HG02763 (cell line): ENCODE measurements at regions not wholly inside any gene's neighbourhood (a gene's known extent, or its start where the extent isn't known, plus 50 kb on each side); places are given as distances from the start of the nearest gene placed in this dataset.

Experiments used
- ATAC-seq: cut with Tn5 transposase; IDR thresholded peaks from one replicate; pipeline ENCODE4 v1.9.1; 2021; ENCODE audit warnings: mild to moderate bottlenecking, moderate library complexity; ENCODE audit not compliant: unreplicated experiment

DNA sequence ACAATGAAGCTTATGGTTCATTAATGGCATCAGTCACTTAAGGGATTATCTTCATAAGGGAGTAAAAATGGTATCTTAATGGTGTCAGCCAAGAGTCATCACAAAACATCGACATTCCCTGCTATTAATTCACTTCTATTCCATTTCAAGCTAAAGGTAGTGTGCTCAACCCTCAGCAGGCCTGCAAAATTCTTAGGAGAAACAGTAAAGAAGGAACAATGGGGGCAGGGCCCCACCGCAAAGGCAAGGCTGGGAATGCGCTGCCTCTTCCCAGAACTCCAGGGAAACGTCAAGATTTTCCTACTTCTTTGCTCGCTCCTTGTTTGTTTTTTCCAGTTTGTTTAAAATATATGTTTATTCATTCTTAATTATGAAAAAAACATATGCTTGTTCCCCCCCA, 187.3 kb upstream of the TSC22D2 start:
- no peak for ATAC-seq

DNA sequence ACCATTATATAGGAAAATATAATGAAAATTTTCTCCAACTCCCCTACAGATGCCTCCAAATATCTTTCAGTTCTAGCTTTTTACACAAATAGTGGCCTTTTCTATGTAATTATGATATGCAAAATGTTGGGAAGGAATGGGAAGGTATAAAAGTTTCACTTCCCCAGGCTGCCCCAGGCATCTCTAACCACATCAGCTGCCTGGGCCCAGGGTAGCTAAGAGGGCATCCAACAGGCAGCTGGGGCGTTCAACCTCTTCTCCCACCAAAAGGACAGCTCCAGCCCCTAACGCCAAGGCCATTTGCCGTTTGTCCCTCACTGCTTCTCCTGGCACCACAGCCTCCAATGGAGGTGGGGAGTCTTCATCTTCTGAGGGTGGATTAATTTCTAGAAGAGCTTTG, 188.1 kb upstream of the TSC22D2 start:
- no peak for ATAC-seq

DNA sequence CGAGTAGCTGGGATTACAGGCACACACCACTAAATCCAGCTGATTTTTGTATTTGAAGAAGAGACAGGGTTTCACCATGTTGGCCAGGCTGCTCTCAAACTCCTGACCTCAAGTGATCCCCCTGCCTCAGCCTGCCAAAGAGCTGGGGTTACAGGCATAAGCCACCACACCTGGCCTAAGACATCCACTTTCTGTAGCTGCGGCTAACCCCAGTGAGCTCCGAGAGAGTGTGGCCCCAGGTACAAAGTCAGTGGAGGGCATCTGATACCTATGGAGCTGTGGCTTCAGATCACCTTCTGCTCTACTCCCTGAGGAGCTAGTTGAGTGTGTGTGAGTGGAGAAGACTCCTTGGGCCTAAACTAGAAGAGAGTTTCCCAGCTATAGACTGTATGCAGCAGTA, 189.3 kb upstream of the TSC22D2 start:
- ATAC-seq, result no peak

DNA sequence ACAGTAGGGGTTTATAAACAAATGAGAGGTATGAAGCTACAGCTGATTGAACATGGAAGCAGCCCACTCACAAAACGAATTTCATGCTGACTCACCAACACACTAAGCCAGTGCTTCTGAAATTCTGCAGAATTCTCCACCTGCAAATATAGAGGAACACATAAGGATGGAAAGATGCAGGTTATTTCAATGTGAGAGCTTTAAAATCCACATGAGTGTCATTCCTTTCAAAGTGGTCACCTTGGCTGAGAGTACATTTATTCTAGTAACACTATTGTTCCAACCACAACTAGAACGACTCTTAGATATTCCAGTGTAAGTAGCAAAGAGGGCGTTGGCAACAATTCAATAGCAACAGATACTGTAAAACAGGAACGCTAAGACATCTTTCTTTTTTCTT, 189.9 kb upstream of the TSC22D2 start:
- ATAC-seq, result no peak

DNA sequence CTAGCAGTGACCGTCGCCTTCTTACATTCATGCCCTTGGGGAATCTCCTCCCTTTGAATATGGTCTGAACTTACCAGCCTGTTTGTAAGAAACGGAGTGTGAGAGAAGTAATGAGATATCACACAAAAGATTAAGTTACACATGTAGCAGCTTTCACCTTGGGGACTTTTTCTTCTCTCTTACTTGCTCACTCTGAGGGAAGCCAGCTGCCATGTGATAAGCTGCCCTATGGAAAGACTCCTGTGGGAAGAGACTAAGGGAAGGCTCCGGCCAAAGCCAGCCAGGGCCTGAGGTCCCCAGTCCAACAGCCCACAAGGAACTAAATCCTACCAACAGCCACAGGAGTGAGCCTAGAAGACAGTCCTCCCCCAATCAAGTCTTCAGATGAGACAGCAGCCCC, 190.4 kb upstream of the TSC22D2 start:
- no peak for ATAC-seq

DNA sequence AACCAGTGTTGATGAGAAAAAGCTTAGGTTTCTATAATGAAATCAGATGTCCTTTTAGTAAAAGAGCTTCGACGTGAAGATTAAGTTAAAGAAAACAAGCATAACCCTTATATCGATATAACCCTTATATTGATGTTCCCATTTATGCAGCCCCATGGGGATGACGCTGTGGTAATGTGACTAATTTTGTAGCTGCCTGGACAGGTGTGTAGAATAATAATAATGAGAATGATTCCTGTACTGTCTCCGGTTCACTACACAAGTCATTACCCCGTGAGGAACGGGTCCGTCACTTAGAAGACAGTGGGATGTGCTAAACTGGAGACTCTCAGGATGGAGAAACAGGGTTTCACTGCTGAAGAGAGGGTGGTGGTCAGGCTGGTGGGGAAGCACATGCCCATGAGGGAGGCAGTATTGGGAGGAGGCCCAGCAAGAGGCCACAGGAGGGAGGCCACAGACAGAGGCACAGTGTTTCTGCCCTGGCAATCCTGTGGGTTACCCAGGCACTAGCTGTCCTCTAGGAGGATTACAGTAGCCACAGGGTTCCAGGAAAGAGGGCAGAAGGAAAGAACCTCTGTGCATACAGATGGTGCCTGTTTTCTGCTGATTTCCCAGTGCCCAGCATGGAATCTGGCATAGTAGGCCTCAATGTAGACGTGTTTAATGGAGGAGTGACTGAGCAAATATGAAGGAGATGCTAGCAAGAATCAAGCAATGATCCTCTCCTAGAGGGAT, 191.1 kb upstream of the TSC22D2 start:
- ATAC-seq, result no peak

DNA sequence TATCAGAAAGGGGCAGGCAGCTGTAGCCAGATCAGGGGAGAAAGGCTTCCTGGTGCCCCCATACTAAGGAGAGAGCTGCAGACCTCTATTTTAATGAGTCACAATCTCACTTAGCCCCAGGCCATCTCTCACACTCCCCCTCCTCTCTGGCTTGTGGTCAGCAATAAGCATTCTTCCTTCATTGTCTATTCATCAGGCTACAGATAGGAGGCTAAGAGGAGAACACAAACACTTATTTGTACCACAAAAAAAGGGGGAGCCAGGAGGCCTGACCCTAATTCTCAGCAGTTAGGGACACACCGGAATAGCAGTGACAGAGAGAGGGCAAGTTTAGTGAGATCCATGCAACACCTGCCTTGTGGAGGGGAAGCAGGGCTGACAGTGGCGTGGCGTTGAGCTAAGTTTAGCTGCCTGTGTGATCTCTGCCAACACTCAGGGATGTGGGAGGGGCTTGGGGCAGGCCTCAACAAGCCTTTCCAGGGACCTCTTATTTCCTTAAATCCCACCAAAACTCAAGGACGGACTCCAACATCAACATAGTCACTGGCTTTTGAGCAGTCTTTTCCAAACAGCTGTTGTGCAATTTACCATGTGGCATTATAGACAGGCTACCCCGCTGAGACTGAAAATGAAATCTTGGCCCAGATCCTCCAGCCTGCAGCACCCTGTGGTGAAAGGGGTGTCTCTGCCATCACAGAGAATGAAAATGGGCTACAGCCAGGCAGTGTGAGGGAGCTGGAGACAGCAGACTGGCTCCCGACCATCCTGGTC, 191.9 kb upstream of the TSC22D2 start:
- no peak for ATAC-seq

DNA sequence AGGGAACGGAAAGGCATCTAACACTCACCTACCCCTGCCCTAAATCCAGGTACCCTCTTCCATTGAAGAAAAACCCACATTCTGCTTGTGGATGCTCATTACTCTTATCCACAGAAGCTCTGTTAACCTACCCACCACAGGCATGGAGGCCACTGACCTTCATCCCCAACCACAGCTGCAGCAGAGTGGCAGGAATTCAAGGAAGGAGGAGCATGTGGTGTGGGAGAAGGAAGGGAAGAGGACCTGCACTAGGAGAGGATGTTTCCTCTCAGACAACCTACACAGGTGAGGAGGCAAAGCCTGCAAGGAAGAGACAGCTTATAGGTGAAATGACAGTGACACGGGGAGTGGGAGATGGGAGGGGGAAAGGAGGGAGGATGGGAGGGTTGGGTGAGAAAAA, 192.5 kb upstream of the TSC22D2 start:
- no peak for ATAC-seq

DNA sequence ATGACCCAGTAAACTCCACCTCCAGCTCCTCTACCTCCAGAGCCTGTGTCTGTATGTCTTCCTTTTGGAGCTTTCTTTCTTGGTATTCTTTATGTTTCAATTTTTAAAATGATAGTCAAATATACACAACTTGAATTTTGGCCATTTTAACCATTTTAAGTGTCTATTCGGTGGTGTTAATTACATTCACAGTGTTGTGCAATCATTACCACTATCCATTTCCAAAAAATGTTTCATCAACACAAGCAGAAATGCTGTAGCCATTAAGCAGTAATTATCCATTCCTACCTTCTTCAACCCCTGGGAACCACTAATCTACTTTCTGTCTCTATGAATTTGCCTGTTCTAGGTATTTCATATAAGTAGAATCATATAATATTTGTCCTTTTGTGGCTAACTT, 194.5 kb upstream of the TSC22D2 start:
- ATAC-seq, result no peak

DNA sequence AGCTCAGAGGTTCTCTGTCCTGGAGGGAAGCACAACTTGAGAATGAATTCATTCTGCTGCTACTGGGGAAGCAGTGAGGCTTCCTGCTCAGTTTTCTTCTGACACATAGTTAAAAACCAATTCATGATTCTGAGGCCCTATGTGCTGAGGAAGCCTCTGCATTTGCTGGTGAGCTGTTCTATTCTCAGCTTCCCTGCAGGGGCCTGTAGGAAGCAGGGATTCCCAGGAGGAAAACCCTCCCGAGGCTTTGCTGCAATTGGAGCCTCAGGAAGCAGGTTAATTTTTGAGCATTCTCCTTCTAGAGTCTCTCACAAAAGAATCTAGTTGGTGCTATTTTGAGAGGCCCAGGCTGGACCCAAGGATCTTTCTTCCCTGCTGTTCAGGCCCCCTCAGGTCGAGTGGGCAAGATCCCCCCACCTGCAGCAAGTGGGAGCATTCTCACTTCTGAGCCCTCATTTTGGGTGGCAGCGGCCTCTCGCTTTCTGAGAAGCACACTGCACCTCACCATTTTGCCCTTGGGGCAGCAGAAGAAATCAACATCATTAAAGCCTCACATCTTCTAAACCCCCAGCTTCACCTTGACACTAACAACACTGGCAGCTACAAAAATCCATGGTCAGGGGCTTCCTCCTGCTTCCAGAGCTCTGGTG, 197.5 kb upstream of the TSC22D2 start:
- ATAC-seq, result no peak

DNA sequence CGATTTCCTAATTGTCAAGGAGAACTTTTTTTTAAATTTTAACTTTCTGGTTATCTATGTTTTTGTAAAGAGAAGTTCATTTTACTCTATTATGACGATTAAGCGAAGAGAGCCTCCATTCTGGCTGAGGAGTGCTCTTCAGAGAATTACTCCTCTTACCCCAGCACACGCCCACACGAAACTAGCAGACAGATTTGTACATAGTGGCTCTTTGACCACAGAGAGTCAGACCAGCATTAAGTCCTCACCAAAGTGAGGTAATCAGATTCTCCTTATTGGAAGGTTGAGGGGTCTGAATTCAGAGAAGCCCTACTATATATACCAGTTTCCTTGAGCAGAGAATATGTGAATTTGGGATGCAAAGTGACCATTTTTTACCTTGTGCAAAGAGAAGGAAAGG, 204.8 kb upstream of the TSC22D2 start:
- ATAC-seq, result no peak

DNA sequence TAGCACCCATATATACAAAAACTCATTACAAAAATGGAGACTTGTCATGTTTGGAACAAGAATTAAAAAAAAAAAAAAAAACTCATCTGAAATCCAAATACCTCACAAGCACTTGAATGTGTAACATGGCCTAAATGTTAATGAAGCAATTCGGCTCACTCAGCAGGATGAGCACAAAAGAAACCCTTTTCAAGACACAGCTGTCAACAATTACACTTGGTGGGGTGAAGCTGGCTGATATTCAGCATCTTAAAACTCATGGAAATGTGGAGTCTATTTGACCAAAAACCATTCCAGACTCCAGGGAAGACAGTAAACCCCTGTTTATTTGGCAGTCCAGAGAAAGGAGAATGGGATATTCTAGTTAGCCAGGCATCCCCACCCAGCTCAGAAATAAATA, 205.4 kb upstream of the TSC22D2 start:
- ATAC-seq, result no peak

DNA sequence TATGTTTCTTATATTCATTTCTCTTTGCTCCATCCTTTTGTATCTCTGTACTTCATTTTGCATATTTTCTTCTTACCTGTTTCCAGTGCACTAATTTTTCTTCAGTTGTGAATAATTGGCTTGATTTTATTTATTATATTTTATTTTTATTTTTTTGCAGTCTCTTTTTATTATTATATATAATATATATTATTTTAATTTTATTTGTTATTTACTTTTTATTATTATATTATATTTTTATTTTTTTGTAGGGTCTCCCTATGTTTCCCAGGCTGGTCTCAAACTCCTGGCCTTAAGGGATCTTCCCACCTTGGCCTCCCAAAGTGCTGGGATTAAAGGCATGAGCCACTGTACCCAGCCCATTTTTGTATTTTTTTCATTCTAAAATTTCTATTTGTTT, 213.1 kb upstream of the TSC22D2 start:
- ATAC-seq, result no peak

DNA sequence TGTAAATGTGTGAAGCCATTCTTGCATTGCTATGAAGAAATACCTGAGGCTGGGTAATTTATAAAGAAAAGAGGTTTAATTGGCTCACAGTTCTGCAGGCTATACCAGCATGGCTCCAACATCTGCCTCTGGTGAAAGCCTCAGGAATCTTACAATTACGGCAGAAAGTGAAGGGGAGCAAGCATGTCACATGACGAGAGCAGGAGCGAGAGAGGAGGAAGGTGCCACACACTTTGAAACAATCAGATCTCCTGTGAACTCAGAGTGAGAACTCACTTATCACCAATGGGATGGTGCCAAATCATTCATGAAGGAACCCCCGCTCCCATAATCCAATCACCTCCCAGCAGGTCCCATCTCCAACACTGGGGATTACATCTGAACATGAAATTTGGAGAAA, 213.6 kb upstream of the TSC22D2 start:
- no peak for ATAC-seq

DNA sequence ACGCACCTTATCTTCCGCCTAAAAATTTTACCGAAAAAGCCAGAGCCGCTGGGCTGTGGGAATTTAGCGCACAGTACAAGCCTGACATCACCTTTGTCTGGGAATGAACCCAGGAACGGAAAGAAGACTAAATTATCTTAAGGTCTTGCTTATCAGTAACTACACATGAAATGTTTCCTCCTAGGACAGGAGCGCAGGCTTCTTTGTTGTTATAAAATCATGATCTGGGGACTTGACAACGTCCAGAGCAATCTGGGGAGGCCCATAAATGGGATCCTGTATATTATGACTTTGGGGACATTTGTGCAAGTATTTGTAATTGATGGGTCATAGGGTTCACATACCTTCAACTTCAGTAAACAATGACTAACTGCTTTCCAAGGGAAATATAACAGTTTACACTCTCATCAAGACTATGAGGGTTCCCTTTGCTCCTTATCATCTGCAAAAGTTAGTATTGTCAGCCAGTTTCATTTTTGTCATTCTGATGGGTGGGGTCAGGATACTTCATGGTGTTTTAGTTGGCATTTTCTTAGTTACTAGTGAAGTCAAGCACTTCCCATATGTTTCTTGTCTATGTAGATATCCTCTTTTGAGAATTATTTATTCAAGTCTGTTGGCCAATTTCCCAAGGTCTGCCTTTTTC, 213.9 kb upstream of the PFN2 start:
- ATAC-seq, result no peak

DNA sequence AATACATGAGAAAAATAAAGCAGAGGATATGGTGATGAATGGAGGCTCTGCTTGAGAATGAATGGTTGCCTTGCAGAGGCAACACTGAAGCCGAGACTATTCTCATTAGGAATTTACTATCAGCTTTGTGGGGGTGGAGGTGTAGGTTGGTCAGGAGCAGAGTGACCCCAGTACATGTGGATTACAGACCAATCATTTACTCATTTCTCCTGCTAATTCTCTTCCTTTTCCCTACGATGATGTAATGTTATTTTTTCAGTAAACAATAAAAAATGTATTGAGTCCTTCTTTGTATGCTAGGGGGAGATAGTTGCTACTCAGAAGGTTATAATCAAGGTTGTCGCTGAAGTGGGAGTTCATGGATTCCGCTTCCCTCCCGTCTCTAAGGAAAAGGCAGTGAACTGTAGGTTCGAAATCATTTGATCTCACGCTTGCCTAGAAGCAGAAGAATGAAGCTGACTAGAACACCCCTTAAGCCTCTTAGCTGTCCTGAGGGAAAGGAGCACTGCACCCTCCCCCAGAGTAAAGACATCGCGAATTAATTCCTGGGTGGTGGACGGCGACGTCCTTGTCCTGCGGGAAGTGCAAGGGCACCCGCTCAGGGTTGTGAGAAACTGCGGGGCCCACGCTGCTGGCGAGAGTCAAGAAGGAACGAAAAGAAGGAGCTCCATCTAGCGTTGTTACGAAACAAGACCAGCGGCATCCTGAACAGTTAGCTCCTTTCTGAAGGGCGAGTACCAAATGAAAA, 213.2 kb upstream of the PFN2 start:
- ATAC-seq, result no peak

DNA sequence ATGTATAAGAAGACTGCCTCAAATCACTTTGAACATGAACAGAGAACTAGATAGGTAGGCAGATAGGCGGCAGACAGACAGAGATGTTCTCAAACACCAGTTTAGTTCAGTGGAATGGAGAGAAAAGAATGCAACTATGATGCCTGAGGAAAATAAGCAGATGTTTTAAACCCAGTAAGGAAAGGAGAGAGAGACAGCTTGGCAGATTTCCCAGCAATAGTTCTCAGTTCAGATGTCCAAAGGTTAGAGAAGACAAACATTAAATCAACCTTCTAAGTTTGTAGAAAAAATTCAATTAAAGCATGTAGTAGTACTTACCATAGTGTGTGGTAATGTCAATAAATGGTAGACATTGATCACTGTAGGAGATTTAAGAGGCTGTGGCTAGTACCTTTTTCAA, 209.6 kb upstream of the PFN2 start:
- no peak for ATAC-seq

DNA sequence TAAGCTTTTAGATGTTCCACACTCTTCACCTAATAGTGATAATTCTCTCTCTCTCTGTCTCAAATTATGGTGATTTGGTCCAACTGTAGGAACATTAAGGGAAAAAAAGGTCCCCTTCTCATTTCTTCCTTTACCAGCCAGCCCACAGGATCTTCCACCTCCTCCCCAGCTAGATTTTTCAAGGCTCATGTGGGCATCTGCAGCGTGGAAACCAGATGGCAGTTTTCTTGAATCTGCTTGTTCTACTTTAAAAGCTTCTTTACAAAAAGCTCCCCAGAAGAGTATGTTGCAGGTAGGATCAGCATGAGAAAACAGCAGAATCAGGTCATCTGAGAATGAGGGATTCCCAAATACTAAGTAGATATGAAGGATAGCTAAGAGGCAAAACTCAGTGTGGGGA, 208.6 kb upstream of the PFN2 start:
- ATAC-seq, result no peak

DNA sequence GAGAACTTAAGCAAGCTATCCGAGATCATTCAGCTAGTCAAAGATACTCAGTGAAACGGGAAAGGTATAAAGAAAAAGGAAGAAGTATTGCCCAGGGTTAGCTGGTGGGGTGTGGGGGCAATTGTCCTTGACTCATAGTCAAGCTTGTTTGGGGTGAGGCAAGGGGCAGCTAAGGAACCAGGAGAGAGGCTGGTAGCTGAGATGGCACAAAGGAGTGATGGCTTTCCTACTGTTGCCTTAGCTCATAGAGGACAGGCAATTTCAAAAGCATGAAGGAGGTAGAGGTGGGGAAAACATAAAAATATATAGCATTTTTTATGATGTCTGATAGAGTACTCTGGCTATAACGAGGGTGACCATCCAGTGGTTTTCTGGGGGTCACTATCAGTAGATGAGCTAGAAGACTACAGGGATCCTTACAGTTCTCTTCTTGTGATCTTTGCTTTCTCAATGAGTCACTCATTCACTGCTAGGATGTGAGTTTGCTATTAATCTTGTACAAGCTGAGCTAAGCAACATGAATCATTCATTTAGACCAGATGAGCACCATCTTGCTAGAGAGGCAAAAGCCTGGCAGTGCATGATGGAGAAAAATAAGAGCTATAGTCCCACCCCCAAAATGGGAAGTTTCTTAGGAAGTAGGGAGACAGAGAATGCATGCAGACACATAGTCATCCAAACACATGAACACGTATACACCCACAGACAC, 207.1 kb upstream of the PFN2 start:
- no peak for ATAC-seq

DNA sequence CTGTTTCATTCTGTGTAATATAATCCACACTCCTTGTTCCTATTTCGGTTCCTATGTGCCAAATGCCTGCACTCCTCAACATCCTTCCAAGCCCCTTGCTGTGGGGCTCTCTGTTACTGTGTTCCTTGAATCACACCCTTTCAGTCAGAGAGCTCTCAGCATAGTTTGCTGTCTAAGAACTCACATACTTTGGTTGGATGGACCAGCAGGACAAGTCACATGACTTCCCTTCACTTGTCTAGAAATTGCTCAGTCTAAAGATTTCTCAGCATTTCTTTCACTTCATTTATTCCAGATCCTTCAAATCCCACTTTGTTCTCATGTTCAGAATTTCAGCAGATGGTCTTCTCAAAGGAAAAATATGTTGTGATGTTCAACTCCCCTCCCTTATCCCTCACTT, 203.5 kb upstream of the PFN2 start:
- ATAC-seq, result no peak
